Left lung (tissue), 4 donors: ENCODE measurements at regions not wholly inside any gene's neighbourhood (a gene's known extent, or its start where the extent isn't known, plus 50 kb on each side); places are given as distances from the start of the nearest gene placed in this dataset.

ENCODE experiments used
- ATAC-seq: fragments of 200-7000 bp; cut with Tn5 transposase; one replicate; pipeline ENCODE4 v1.9.1; 2020; ENCODE audit warnings: moderate library complexity
- DNase-seq, 4 donors: peaks; one replicate each; pipeline ENCODE4 v3.0.0-alpha.2; 2013 to 2020
- H3K27ac ChIP-seq, 2 donors: fragments of 200-600 bp; sonication (generic) in 1 of 2; one replicate each; pipeline versions ENCODE4 v1.5.0 to v1.8.0; 2020 to 2021
- H3K27me3 ChIP-seq, 2 donors: fragments of 200-600 bp; sonication (generic) in 1 of 2; one replicate each; pipeline versions ENCODE4 v1.5.0 to v1.8.0; 2020 to 2021
- H3K36me3 ChIP-seq, 2 donors: fragments of 200-600 bp; sonication (generic) in 1 of 2; one replicate each; pipeline versions ENCODE4 v1.5.0 to v1.8.0; 2020 to 2021
- H3K4me1 ChIP-seq, 2 donors: fragments of 200-600 bp; one replicate each; pipeline ENCODE4 v1.8.0; 2021
- H3K4me3 ChIP-seq, 2 donors: fragments of 200-600 bp; sonication (generic) in 1 of 2; one replicate each; pipeline versions ENCODE4 v1.5.0 to v1.8.0; 2020 to 2021; ENCODE audit warnings: mild to moderate bottlenecking in 1 of 2
- H3K9me3 ChIP-seq, 2 donors: fragments of 200-600 bp; sonication (generic) in 1 of 2; one replicate each; pipeline versions ENCODE4 v1.5.0 to v1.8.0; 2020 to 2021
- CTCF ChIP-seq, 2 donors: fragments of 200-600 bp; sonication (generic) in 1 of 2; IDR thresholded peaks; one replicate each; pipeline versions ENCODE4 v1.5.0 to v1.8.0; 2021; ENCODE audit warnings: antibody characterized with exemption in 2 of 2
- intact Hi-C, 2 donors: fragments of 100-400 bp; cut with DNase I; formaldehyde crosslinking; loops; one replicate each; pipeline versions ENCODE4 v1.11.2 to v1.14.2; 2022
- donor health status: DM: no; HTN: yes; CAD: no.
- donor health status: DM: no; HTN: no; CAD: no.

- DNase-seq = peak in 1 of 4 donors; percentile 48
- Histone ChIP-seq H3K4me3 (no peak overlapping the region), H3K9me3 (no peaks in the 10 kb centered on the region), H3K27ac (no peak overlapping the region), H3K4me1 (peaks cover 2 to 3% of the 10 kb centered on the region in 2 donors), H3K36me3 (no peaks in the 10 kb centered on the region), H3K27me3 (peaks cover 0 to 64% of the 10 kb centered on the region in 2 donors)
- intact Hi-C loops = no loop called here
- ATAC-seq = no peak
- TF ChIP-seq CTCF (IDR thresholded peaks at IDR 0.05) = no peak
Observed at GRCh38 chr4:3832536-3833220, 66.5 kb downstream of the ADRA2C start.

- no peak overlapping the region for H3K4me3 ChIP-seq
- peaks cover 0 to 64% of the 10 kb centered on the region in 2 donors for H3K27me3 ChIP-seq
- DNase-seq (peak in 1 of 4 donors; percentile 62), ATAC-seq (no peak)
- no peak overlapping the region for H3K27ac ChIP-seq
- TF ChIP-seq CTCF (IDR thresholded peaks at IDR 0.05) = no peak
- no peaks in the 10 kb centered on the region for H3K4me1 ChIP-seq
- no peaks in the 10 kb centered on the region for H3K36me3 ChIP-seq
- intact Hi-C loops = no loop called here
- H3K9me3 ChIP-seq = no peaks in the 10 kb centered on the region
Observed at GRCh38 chr4:3833326-3833989, 67.3 kb downstream of the ADRA2C start.

- Histone ChIP-seq H3K4me1 (no peaks in the 10 kb centered on the region), H3K4me3 (no peak overlapping the region), H3K27ac (no peak overlapping the region), H3K36me3 (no peaks in the 10 kb centered on the region), H3K9me3 (no peaks in the 10 kb centered on the region), H3K27me3 (peaks cover 0 to 63% of the 10 kb centered on the region in 2 donors)
- no peak for TF ChIP-seq CTCF (IDR thresholded peaks at IDR 0.05)
- ATAC-seq (no peak), DNase-seq (peak in 1 of 4 donors; percentile 44)
- intact Hi-C loops = no loop called here
Observed at GRCh38 chr4:3834186-3834662, 68.0 kb downstream of the ADRA2C start.

GRCh38 chr4:3834663-3835521 is 68.7 kb downstream of the ADRA2C start:
- no peak for TF ChIP-seq CTCF (IDR thresholded peaks at IDR 0.05)
- Histone ChIP-seq H3K36me3 (no peaks in the 10 kb centered on the region), H3K4me3 (no peak overlapping the region), H3K9me3 (no peaks in the 10 kb centered on the region), H3K4me1 (no peaks in the 10 kb centered on the region), H3K27ac (no peak overlapping the region), H3K27me3 (peaks cover 0 to 57% of the 10 kb centered on the region in 2 donors)
- intact Hi-C loops = no loop called here
- ATAC-seq (no peak), DNase-seq (peak in 1 of 4 donors; percentile 63)
